ENCODE measurements at regions not wholly inside any gene's neighbourhood (a gene's known extent, or its start where the extent isn't known, plus 50 kb on each side); places are given as distances from the start of the nearest gene placed in this dataset.

- no peak overlapping the region for H3K4me3 ChIP-seq (ENCODE audit: low read length)
- no peaks in the 10 kb centered on the region for H3K27me3 ChIP-seq (replicated peaks; ENCODE audit: control insufficient read depth, insufficient read depth, low read length)
- no peak overlapping the region for H3K9ac ChIP-seq (ENCODE audit: low read length)
- no peak for DNase-seq (ENCODE audit: low read depth)
- H3K36me3 ChIP-seq (ENCODE audit: control insufficient read depth, insufficient read depth, low read length, severe bottlenecking): no peaks in the 10 kb centered on the region
- peaks cover 11% of the 10 kb centered on the region for H3K4me1 ChIP-seq (ENCODE audit: control insufficient read depth, insufficient read depth, low read length)
- no peaks in the 10 kb centered on the region for H3K9me3 ChIP-seq (ENCODE audit: control insufficient read depth, low read length)
Measured at GRCh38 chr1:239930686-239931262, 160.9 kb upstream of the FMN2 start.

GRCh38 chr1:239931341-239931740 lies 160.3 kb upstream of the FMN2 start:
- H3K9me3 ChIP-seq (ENCODE audit: control insufficient read depth, low read length): no peaks in the 10 kb centered on the region
- no peaks in the 10 kb centered on the region for H3K27me3 ChIP-seq (replicated peaks; ENCODE audit: control insufficient read depth, insufficient read depth, low read length)
- no peak for DNase-seq (ENCODE audit: low read depth)
- no peak overlapping the region for H3K4me3 ChIP-seq (ENCODE audit: low read length)
- peaks cover 11% of the 10 kb centered on the region for H3K4me1 ChIP-seq (ENCODE audit: control insufficient read depth, insufficient read depth, low read length)
- H3K36me3 ChIP-seq (ENCODE audit: control insufficient read depth, insufficient read depth, low read length, severe bottlenecking): no peaks in the 10 kb centered on the region
- H3K9ac ChIP-seq (ENCODE audit: low read length): no peak overlapping the region

- Histone ChIP-seq H3K36me3 (ENCODE audit: control insufficient read depth, insufficient read depth, low read length, severe bottlenecking) (no peaks in the 10 kb centered on the region), H3K9me3 (ENCODE audit: control insufficient read depth, low read length) (no peaks in the 10 kb centered on the region), H3K27me3 (replicated peaks; ENCODE audit: control insufficient read depth, insufficient read depth, low read length) (no peaks in the 10 kb centered on the region), H3K9ac (ENCODE audit: low read length) (no peak overlapping the region), H3K4me3 (ENCODE audit: low read length) (no peak overlapping the region), H3K4me1 (ENCODE audit: control insufficient read depth, insufficient read depth, low read length) (peaks cover 5% of the 10 kb centered on the region)
- DNase-seq (ENCODE audit: low read depth): no peak
Measured at GRCh38 chr1:239939602-239940001, 152.1 kb upstream of the FMN2 start.

- Histone ChIP-seq H3K36me3 (ENCODE audit: control insufficient read depth, insufficient read depth, low read length, severe bottlenecking) (no peaks in the 10 kb centered on the region), H3K27me3 (replicated peaks; ENCODE audit: control insufficient read depth, insufficient read depth, low read length) (no peaks in the 10 kb centered on the region), H3K9me3 (ENCODE audit: control insufficient read depth, low read length) (no peaks in the 10 kb centered on the region), H3K4me1 (ENCODE audit: control insufficient read depth, insufficient read depth, low read length) (peaks cover 5% of the 10 kb centered on the region), H3K4me3 (ENCODE audit: low read length) (no peak overlapping the region), H3K9ac (ENCODE audit: low read length) (no peak overlapping the region)
- DNase-seq (ENCODE audit: low read depth): no peak
Measured at GRCh38 chr1:239943761-239944160, 147.9 kb upstream of the FMN2 start.

- DNase-seq (ENCODE audit: low read depth): no peak
- H3K36me3 ChIP-seq (ENCODE audit: control insufficient read depth, insufficient read depth, low read length, severe bottlenecking): no peaks in the 10 kb centered on the region
- no peaks in the 10 kb centered on the region for H3K27me3 ChIP-seq (replicated peaks; ENCODE audit: control insufficient read depth, insufficient read depth, low read length)
- no peak overlapping the region for H3K9ac ChIP-seq (ENCODE audit: low read length)
- H3K4me3 ChIP-seq (ENCODE audit: low read length): no peak overlapping the region
- H3K9me3 ChIP-seq (ENCODE audit: control insufficient read depth, low read length): no peaks in the 10 kb centered on the region
- peaks cover 2% of the 10 kb centered on the region for H3K4me1 ChIP-seq (ENCODE audit: control insufficient read depth, insufficient read depth, low read length)
Measured at GRCh38 chr1:239944666-239945065, 147.0 kb upstream of the FMN2 start.

GRCh38 chr1:239947801-239948200 lies 143.9 kb upstream of the FMN2 start:
- no peaks in the 10 kb centered on the region for H3K36me3 ChIP-seq (ENCODE audit: control insufficient read depth, insufficient read depth, low read length, severe bottlenecking)
- H3K4me3 ChIP-seq (ENCODE audit: low read length): no peak overlapping the region
- H3K27me3 ChIP-seq (replicated peaks; ENCODE audit: control insufficient read depth, insufficient read depth, low read length): no peaks in the 10 kb centered on the region
- H3K9me3 ChIP-seq (ENCODE audit: control insufficient read depth, low read length): no peaks in the 10 kb centered on the region
- DNase-seq (ENCODE audit: low read depth): peak; percentile 35
- H3K4me1 ChIP-seq (ENCODE audit: control insufficient read depth, insufficient read depth, low read length): no peaks in the 10 kb centered on the region
- no peak overlapping the region for H3K9ac ChIP-seq (ENCODE audit: low read length)

- H3K4me3 ChIP-seq (ENCODE audit: low read length): no peak overlapping the region
- H3K4me1 ChIP-seq (ENCODE audit: control insufficient read depth, insufficient read depth, low read length): no peaks in the 10 kb centered on the region
- DNase-seq (ENCODE audit: low read depth): peak; percentile 91
- no peaks in the 10 kb centered on the region for H3K36me3 ChIP-seq (ENCODE audit: control insufficient read depth, insufficient read depth, low read length, severe bottlenecking)
- no peaks in the 10 kb centered on the region for H3K9me3 ChIP-seq (ENCODE audit: control insufficient read depth, low read length)
- no peak overlapping the region for H3K9ac ChIP-seq (ENCODE audit: low read length)
- peaks cover 22% of the 10 kb centered on the region for H3K27me3 ChIP-seq (replicated peaks; ENCODE audit: control insufficient read depth, insufficient read depth, low read length)
Measured at GRCh38 chr1:239951511-239952140, 140.1 kb upstream of the FMN2 start.

- Histone ChIP-seq H3K36me3 (ENCODE audit: control insufficient read depth, insufficient read depth, low read length, severe bottlenecking) (no peaks in the 10 kb centered on the region), H3K9ac (ENCODE audit: low read length) (no peak overlapping the region), H3K4me3 (ENCODE audit: low read length) (no peak overlapping the region), H3K4me1 (ENCODE audit: control insufficient read depth, insufficient read depth, low read length) (no peaks in the 10 kb centered on the region), H3K9me3 (ENCODE audit: control insufficient read depth, low read length) (no peaks in the 10 kb centered on the region), H3K27me3 (replicated peaks; ENCODE audit: control insufficient read depth, insufficient read depth, low read length) (peaks cover 31% of the 10 kb centered on the region)
- peak; percentile 17 for DNase-seq (ENCODE audit: low read depth)
Measured at GRCh38 chr1:239952348-239953308, 139.1 kb upstream of the FMN2 start.

- no peaks in the 10 kb centered on the region for H3K36me3 ChIP-seq (ENCODE audit: control insufficient read depth, insufficient read depth, low read length, severe bottlenecking)
- H3K9me3 ChIP-seq (ENCODE audit: control insufficient read depth, low read length): no peaks in the 10 kb centered on the region
- DNase-seq (ENCODE audit: low read depth): no peak
- H3K4me3 ChIP-seq (ENCODE audit: low read length): no peak overlapping the region
- no peaks in the 10 kb centered on the region for H3K4me1 ChIP-seq (ENCODE audit: control insufficient read depth, insufficient read depth, low read length)
- H3K9ac ChIP-seq (ENCODE audit: low read length): no peak overlapping the region
- peaks cover 38% of the 10 kb centered on the region for H3K27me3 ChIP-seq (replicated peaks; ENCODE audit: control insufficient read depth, insufficient read depth, low read length)
Measured at GRCh38 chr1:239954836-239955235, 136.8 kb upstream of the FMN2 start.

GRCh38 chr1:239955431-239955830 lies 136.3 kb upstream of the FMN2 start:
- Histone ChIP-seq H3K27me3 (replicated peaks; ENCODE audit: control insufficient read depth, insufficient read depth, low read length) (peaks cover 39% of the 10 kb centered on the region), H3K9ac (ENCODE audit: low read length) (no peak overlapping the region), H3K36me3 (ENCODE audit: control insufficient read depth, insufficient read depth, low read length, severe bottlenecking) (no peaks in the 10 kb centered on the region), H3K9me3 (ENCODE audit: control insufficient read depth, low read length) (no peaks in the 10 kb centered on the region), H3K4me3 (ENCODE audit: low read length) (no peak overlapping the region), H3K4me1 (ENCODE audit: control insufficient read depth, insufficient read depth, low read length) (no peaks in the 10 kb centered on the region)
- DNase-seq (ENCODE audit: low read depth): no peak

- H3K9ac ChIP-seq (ENCODE audit: low read length): no peak overlapping the region
- H3K4me1 ChIP-seq (ENCODE audit: control insufficient read depth, insufficient read depth, low read length): no peaks in the 10 kb centered on the region
- no peaks in the 10 kb centered on the region for H3K9me3 ChIP-seq (ENCODE audit: control insufficient read depth, low read length)
- peaks cover 44% of the 10 kb centered on the region for H3K27me3 ChIP-seq (replicated peaks; ENCODE audit: control insufficient read depth, insufficient read depth, low read length)
- no peak overlapping the region for H3K4me3 ChIP-seq (ENCODE audit: low read length)
- no peaks in the 10 kb centered on the region for H3K36me3 ChIP-seq (ENCODE audit: control insufficient read depth, insufficient read depth, low read length, severe bottlenecking)
- no peak for DNase-seq (ENCODE audit: low read depth)
Measured at GRCh38 chr1:239956263-239956662, 135.4 kb upstream of the FMN2 start.

All from adipocyte (in vitro differentiated cells).